ENCODE measurements at regions not wholly inside any gene's neighbourhood (a gene's known extent, or its start where the extent isn't known, plus 50 kb on each side); places are given as distances from the start of the nearest gene placed in this dataset.

DNA sequence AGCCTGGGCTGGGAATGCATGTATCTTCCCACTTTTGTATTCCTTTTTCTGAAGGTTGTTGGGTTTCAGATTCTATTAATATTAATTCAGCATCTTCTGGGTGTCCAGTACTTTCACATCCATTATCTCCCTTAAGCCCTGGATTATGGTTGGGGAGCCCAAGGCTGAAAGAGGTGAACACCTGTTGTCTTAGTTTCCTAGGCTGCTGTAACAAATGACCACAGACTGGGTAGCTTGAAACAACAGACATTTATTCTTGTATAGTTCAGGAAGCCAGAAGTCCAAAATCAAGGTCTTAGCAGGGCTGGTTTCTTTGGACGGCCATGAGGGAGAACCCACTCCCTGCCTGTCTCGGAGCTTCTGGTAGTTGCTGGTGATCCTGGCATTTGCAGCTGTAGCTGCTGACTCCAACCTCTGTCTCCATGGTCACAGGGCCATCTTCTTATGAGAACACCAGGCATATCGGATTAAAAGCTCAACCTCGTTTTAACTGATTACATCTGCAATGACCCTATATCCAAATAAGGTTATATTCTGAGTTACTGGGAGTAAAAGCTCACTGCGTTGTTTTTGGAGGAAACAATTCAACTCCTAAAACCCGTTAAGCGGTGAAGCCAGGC lies 68.2 kb upstream of the CLMN start:
- Histone ChIP-seq H3K9me3 (ENCODE audit: control insufficient read depth, low read depth, low read length) (no peaks in the 10 kb centered on the region), H4K20me1 (ENCODE audit: control insufficient read depth, extremely low read depth, insufficient read depth, low read length) (no peaks in the 10 kb centered on the region), H2AFZ (ENCODE audit: control insufficient read depth, low read length) (no peak overlapping the region), H3K9me1 (ENCODE audit: control insufficient read depth, extremely low read depth, insufficient read depth, low read length) (no peaks in the 10 kb centered on the region), H3K79me2 (ENCODE audit: control insufficient read depth, insufficient read depth, low read length) (no peaks in the 10 kb centered on the region), H3K27ac (ENCODE audit: control insufficient read depth, insufficient read depth, low read length) (no peak overlapping the region), H3K27me3 (ENCODE audit: control insufficient read depth, extremely low read depth, insufficient read depth, low read length) (peaks cover 4% of the 10 kb centered on the region), H3K4me2 (ENCODE audit: control insufficient read depth, extremely low read depth, insufficient read depth, low read depth, low read length) (no peak overlapping the region), H3K4me1 (ENCODE audit: control insufficient read depth, extremely low read depth, insufficient read depth, low read length) (no peaks in the 10 kb centered on the region), H3K4me3 (ENCODE audit: control insufficient read depth in 2 of 3, extremely low read depth in 1 of 3, insufficient read depth in 2 of 3, low read depth in 1 of 3, low read length in 3 of 3) (no peak overlapping the region), H3K9ac (ENCODE audit: control insufficient read depth, extremely low read depth, insufficient read depth, low read length) (no peak overlapping the region), H3K36me3 (ENCODE audit: control insufficient read depth in 2 of 2, extremely low read depth in 1 of 2, insufficient read depth in 2 of 2, low read length in 2 of 2) (no peaks in the 10 kb centered on the region)
- dilution Hi-C loops (cut with MboI; ENCODE audit: extremely low pct_ligation_motif_present, low sequenced_read_pairs), result no loop called here
- FAIRE-seq (no peak), DNase-seq (ENCODE audit: low read depth, low spot score) (no peak)
- TF ChIP-seq, protein P1, sequence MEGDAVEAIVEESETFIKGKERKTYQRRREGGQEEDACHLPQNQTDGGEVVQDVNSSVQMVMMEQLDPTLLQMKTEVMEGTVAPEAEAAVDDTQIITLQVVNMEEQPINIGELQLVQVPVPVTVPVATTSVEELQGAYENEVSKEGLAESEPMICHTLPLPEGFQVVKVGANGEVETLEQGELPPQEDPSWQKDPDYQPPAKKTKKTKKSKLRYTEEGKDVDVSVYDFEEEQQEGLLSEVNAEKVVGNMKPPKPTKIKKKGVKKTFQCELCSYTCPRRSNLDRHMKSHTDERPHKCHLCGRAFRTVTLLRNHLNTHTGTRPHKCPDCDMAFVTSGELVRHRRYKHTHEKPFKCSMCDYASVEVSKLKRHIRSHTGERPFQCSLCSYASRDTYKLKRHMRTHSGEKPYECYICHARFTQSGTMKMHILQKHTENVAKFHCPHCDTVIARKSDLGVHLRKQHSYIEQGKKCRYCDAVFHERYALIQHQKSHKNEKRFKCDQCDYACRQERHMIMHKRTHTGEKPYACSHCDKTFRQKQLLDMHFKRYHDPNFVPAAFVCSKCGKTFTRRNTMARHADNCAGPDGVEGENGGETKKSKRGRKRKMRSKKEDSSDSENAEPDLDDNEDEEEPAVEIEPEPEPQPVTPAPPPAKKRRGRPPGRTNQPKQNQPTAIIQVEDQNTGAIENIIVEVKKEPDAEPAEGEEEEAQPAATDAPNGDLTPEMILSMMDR (optimal IDR thresholded peaks at IDR 0.05 in 1 of 3, IDR thresholded peaks at IDR 0.05 in 1 of 3, conservative IDR thresholded peaks at IDR 0.05 in 1 of 3; ENCODE audit: extremely low read depth in 1 of 3, insufficient read depth in 2 of 3, low read length in 3 of 3), result no peak
- no peak for TF ChIP-seq EZH2 (IDR thresholded peaks at IDR 0.05; ENCODE audit: low read length)

DNA sequence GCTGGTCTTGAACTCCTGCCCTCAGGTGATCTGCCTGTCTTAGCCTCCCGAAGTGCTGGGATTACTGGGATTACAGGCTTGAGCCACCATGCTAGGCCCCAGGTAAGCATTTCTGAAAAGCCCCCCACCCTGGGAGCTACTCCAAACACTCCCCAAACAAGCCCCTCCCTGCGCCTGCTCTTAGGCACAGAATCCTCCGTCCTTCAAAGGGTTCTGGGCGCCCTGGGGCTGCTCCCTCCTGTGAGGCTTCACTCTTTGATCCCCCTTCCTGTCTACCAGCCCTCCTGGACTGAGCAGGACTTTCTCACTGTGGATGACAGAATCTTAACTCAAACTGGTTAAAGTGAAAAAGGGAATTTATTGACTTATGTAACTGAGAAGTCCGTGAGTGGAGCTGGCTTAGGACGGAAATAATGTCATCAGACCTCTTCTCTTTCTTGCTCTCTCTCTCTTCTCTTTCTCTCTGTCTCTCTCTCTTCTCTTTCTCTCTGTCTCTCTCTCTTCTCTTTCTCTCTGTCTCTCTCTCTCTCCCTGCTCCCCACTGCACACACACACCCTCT lies 66.9 kb upstream of the CLMN start:
- DNase-seq (ENCODE audit: low read depth, low spot score), result no peak

More for the DNA sequence above, 66.9 kb upstream of the CLMN start:
- FAIRE-seq, result no peak
- H3K9me3 ChIP-seq (ENCODE audit: control insufficient read depth, low read depth, low read length), result no peaks in the 10 kb centered on the region
- no peaks in the 10 kb centered on the region for H4K20me1 ChIP-seq (ENCODE audit: control insufficient read depth, extremely low read depth, insufficient read depth, low read length)
- H3K79me2 ChIP-seq (ENCODE audit: control insufficient read depth, insufficient read depth, low read length), result no peaks in the 10 kb centered on the region
- H3K9ac ChIP-seq (ENCODE audit: control insufficient read depth, extremely low read depth, insufficient read depth, low read length), result no peak overlapping the region
- TF ChIP-seq EZH2 (IDR thresholded peaks at IDR 0.05; ENCODE audit: low read length), result no peak
- TF ChIP-seq, protein P1 (optimal IDR thresholded peaks at IDR 0.05 in 1 of 3, IDR thresholded peaks at IDR 0.05 in 1 of 3, conservative IDR thresholded peaks at IDR 0.05 in 1 of 3; ENCODE audit: extremely low read depth in 1 of 3, insufficient read depth in 2 of 3, low read length in 3 of 3), result no peak
- no peaks in the 10 kb centered on the region for H3K4me1 ChIP-seq (ENCODE audit: control insufficient read depth, extremely low read depth, insufficient read depth, low read length)
- H3K27ac ChIP-seq (ENCODE audit: control insufficient read depth, insufficient read depth, low read length), result no peak overlapping the region
- H3K27me3 ChIP-seq (ENCODE audit: control insufficient read depth, extremely low read depth, insufficient read depth, low read length), result peaks cover 4% of the 10 kb centered on the region
- H3K4me2 ChIP-seq (ENCODE audit: control insufficient read depth, extremely low read depth, insufficient read depth, low read depth, low read length), result no peak overlapping the region
- H3K36me3 ChIP-seq (ENCODE audit: control insufficient read depth in 2 of 2, extremely low read depth in 1 of 2, insufficient read depth in 2 of 2, low read length in 2 of 2), result no peaks in the 10 kb centered on the region
- no peak overlapping the region for H2AFZ ChIP-seq (ENCODE audit: control insufficient read depth, low read length)
- dilution Hi-C loops (cut with MboI; ENCODE audit: extremely low pct_ligation_motif_present, low sequenced_read_pairs), result no loop called here
- H3K9me1 ChIP-seq (ENCODE audit: control insufficient read depth, extremely low read depth, insufficient read depth, low read length), result no peaks in the 10 kb centered on the region
- no peak overlapping the region for H3K4me3 ChIP-seq (ENCODE audit: control insufficient read depth in 2 of 3, extremely low read depth in 1 of 3, insufficient read depth in 2 of 3, low read depth in 1 of 3, low read length in 3 of 3)

All from keratinocyte (primary cell).